H9 (cell line): ENCODE measurements at regions not wholly inside any gene's neighbourhood (a gene's known extent, or its start where the extent isn't known, plus 50 kb on each side); places are given as distances from the start of the nearest gene placed in this dataset.
"Not testable (repeated sequence)": the region's sequence is repeated elsewhere in the genome, so short reads cannot be mapped to it uniquely, and the experiment has no call there.

Experiments used
- DNase-seq: peaks from one replicate; pipeline ENCODE4 v3.0.0-alpha.2; 2017
- H2AFZ ChIP-seq: one replicate; pipeline ENCODE4 v1.6.1; 2013; ENCODE audit warnings: mild to moderate bottlenecking, low read length, control low read depth, moderate library complexity
- H2AK5ac ChIP-seq: 2 replicates; pipeline ENCODE4 v1.6.1; 2013; ENCODE audit warnings: low read length, control low read depth, mixed read lengths; ENCODE audit not compliant: insufficient read length
- H2BK120ac ChIP-seq: one replicate; pipeline ENCODE4 v1.6.1; 2013; ENCODE audit warnings: low read depth, mild to moderate bottlenecking, low read length, control low read depth, inconsistent platforms; ENCODE audit not compliant: poor library complexity, severe bottlenecking
- H2BK12ac ChIP-seq: 2 replicates; pipeline ENCODE4 v1.6.1; 2013; ENCODE audit warnings: low read length, control low read depth, mixed read lengths, low read depth; ENCODE audit not compliant: insufficient read length
- H2BK15ac ChIP-seq: 2 replicates; pipeline ENCODE4 v1.6.1; 2013; ENCODE audit warnings: low read depth, low read length, control low read depth
- H2BK20ac ChIP-seq: one replicate; pipeline ENCODE4 v1.6.1; 2013; ENCODE audit warnings: low read depth, mild to moderate bottlenecking, low read length, control low read depth, inconsistent platforms; ENCODE audit not compliant: poor library complexity, severe bottlenecking
- H2BK5ac ChIP-seq: 2 replicates; pipeline ENCODE4 v1.6.1; 2013; ENCODE audit warnings: low read length, control low read depth, mixed read lengths; ENCODE audit not compliant: insufficient read length
- H3K14ac ChIP-seq: 2 replicates; pipeline ENCODE4 v1.6.1; 2013; ENCODE audit warnings: low read length, control low read depth; ENCODE audit not compliant: insufficient read depth
- H3K18ac ChIP-seq: 2 replicates; pipeline ENCODE4 v1.6.1; 2013; ENCODE audit warnings: low read depth, mild to moderate bottlenecking, mixed read lengths, low read length, control low read depth; ENCODE audit not compliant: insufficient read length
- H3K23ac ChIP-seq: 2 replicates; pipeline ENCODE4 v1.6.1; 2013; ENCODE audit warnings: low read length, control low read depth, mixed read lengths, low read depth; ENCODE audit not compliant: insufficient read length
- H3K23me2 ChIP-seq: 2 replicates; pipeline ENCODE4 v1.6.1; 2013; ENCODE audit warnings: low read depth, mild to moderate bottlenecking, mixed read lengths, low read length, control low read depth; ENCODE audit not compliant: insufficient read length, poor library complexity, severe bottlenecking
- H3K27ac ChIP-seq: 2 replicates; pipeline ENCODE4 v1.5.1; 2013; ENCODE audit warnings: low read length, control low read depth, mixed read lengths, low read depth; ENCODE audit not compliant: insufficient read length
- H3K27me3 ChIP-seq: 2 replicates; pipeline ENCODE4 v1.6.1; 2013; ENCODE audit warnings: low read length, control low read depth, inconsistent platforms; ENCODE audit not compliant: insufficient read depth
- H3K4ac ChIP-seq: 2 replicates; pipeline ENCODE4 v1.6.1; 2013; ENCODE audit warnings: low read depth, mild to moderate bottlenecking, control low read depth, inconsistent platforms, low read length, moderate library complexity
- H3K4me1 ChIP-seq: 2 replicates; pipeline ENCODE4 v1.6.1; 2013; ENCODE audit warnings: low read length, control low read depth, inconsistent platforms; ENCODE audit not compliant: insufficient read depth
- H3K4me2 ChIP-seq: 2 replicates; pipeline ENCODE4 v1.6.1; 2013; ENCODE audit warnings: low read length, control low read depth, mixed read lengths; ENCODE audit not compliant: insufficient read length, insufficient read depth
- H3K56ac ChIP-seq: 2 replicates; pipeline ENCODE4 v1.6.1; 2013; ENCODE audit warnings: low read depth, mild to moderate bottlenecking, mixed read lengths, low read length, control low read depth; ENCODE audit not compliant: insufficient read length
- H3K79me1 ChIP-seq: 2 replicates; pipeline ENCODE4 v1.6.1; 2013; ENCODE audit warnings: low read depth, mild to moderate bottlenecking, moderate library complexity, low read length, control low read depth, inconsistent platforms; ENCODE audit not compliant: insufficient read depth, poor library complexity, severe bottlenecking
- H3K79me2 ChIP-seq: 2 replicates; pipeline ENCODE4 v1.6.1; 2013; ENCODE audit warnings: low read length, control low read depth, inconsistent platforms; ENCODE audit not compliant: insufficient read depth
- H3K9ac ChIP-seq: 2 replicates; pipeline ENCODE4 v1.6.1; 2013; ENCODE audit warnings: low read length, control low read depth, mixed read lengths; ENCODE audit not compliant: insufficient read length; ENCODE audit errors: extremely low read depth
- H3K9me3 ChIP-seq: one replicate; pipeline ENCODE4 v1.6.1; 2013; ENCODE audit warnings: low read depth, low read length, inconsistent platforms; ENCODE audit not compliant: control insufficient read depth
- H3T11ph ChIP-seq: one replicate; pipeline ENCODE4 v1.6.1; 2013; ENCODE audit warnings: mild to moderate bottlenecking, low read length, control low read depth, inconsistent platforms
- H4K20me1 ChIP-seq: one replicate; pipeline ENCODE4 v1.6.1; 2013; ENCODE audit not compliant: control insufficient read depth, insufficient read length, insufficient read depth
- H4K5ac ChIP-seq: 2 replicates; pipeline ENCODE4 v1.6.1; 2013; ENCODE audit warnings: low read depth, mild to moderate bottlenecking, mixed read lengths, low read length, control low read depth; ENCODE audit not compliant: insufficient read length
- H4K8ac ChIP-seq: replicated peaks from 2 replicates; pipeline ENCODE4 v1.6.1; 2013; ENCODE audit warnings: low read length, control low read depth, mixed read lengths, low read depth; ENCODE audit not compliant: insufficient read length
- H4K91ac ChIP-seq: 2 replicates; pipeline ENCODE4 v1.6.1; 2013; ENCODE audit warnings: low read depth, mild to moderate bottlenecking, moderate library complexity, mixed read lengths, low read length, control low read depth; ENCODE audit not compliant: insufficient read length
- H3K27ac Mint-ChIP-seq, 3 experiments: 2 replicates in 2 of 3; 3 replicates in 1 of 3; pipeline ENCODE4 v1.8.0; 2020 to 2021; ENCODE audit warnings: mixed read lengths in 3 of 3, mild to moderate bottlenecking in 1 of 3, moderate library complexity in 1 of 3
- H3K27me3 Mint-ChIP-seq: 2 replicates; pipeline ENCODE4 v1.8.0; 2021; ENCODE audit warnings: low read depth, mild to moderate bottlenecking, moderate library complexity, mixed read lengths
- H3K36me3 Mint-ChIP-seq, 3 experiments: 2 replicates in 2 of 3; 3 replicates in 1 of 3; pipeline ENCODE4 v1.8.0; 2020 to 2021; ENCODE audit warnings: low read depth in 3 of 3, mixed read lengths in 3 of 3; ENCODE audit not compliant: insufficient read depth in 1 of 3
- H3K4me1 Mint-ChIP-seq, 2 experiments: 2 replicates each; pipeline ENCODE4 v1.8.0; 2020; ENCODE audit warnings: mixed read lengths in 2 of 2
- H3K4me3 Mint-ChIP-seq, 2 experiments: 2 replicates in 1 of 2; 3 replicates in 1 of 2; pipeline ENCODE4 v1.8.0; 2020 to 2021; ENCODE audit warnings: mild to moderate bottlenecking in 2 of 2, mixed read lengths in 2 of 2, moderate library complexity in 1 of 2
- H3K9me3 Mint-ChIP-seq, 2 experiments: 2 replicates in 1 of 2; 3 replicates in 1 of 2; pipeline ENCODE4 v1.8.0; 2020; ENCODE audit warnings: mild to moderate bottlenecking in 2 of 2, mixed read lengths in 2 of 2, moderate library complexity in 1 of 2
- WGBS: extraction: QIAGEN DNeasy Blood & Tissue Kit; methylation state at CpG from one replicate; pipeline ENCODE4 v1.1.7; 2013; ENCODE audit warnings: missing lambda C conversion rate, low lambda C conversion rate, mixed read lengths; ENCODE audit not compliant: insufficient read length; ENCODE audit errors: extremely low coverage; 5-methylcytosine and 5-hydroxymethylcytosine counted together

DNA sequence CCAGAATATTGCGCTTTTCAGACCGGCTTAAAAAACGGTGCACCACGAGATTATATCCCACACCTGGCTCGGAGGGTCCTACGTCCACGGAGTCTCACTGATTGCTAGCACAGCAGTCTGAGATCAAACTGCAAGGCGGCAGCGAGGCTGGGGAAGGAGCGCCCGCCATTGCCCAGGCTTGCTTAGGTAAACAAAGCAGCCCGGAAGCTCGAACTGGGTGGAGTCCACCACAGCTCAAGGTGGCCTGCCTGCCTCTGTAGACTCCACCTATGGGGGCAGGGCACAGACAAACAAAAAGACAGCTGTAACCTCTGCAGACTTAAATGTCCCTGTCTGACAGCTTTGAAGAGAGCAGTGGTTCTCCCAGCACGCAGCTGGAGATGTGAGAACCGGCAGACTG lies 344.7 kb downstream of the RAP2B start:
- H3K14ac ChIP-seq, H3K4ac ChIP-seq, H3K9me3 Mint-ChIP-seq, H2AK5ac ChIP-seq, H4K8ac ChIP-seq, H3K36me3 Mint-ChIP-seq, H3K27me3 ChIP-seq, H3K23ac ChIP-seq, H3K27me3 Mint-ChIP-seq, H3K4me2 ChIP-seq, H2BK12ac ChIP-seq, H3K27ac ChIP-seq, H3K18ac ChIP-seq, H3K9me3 ChIP-seq, H2BK5ac ChIP-seq, H2BK20ac ChIP-seq, H3K4me1 ChIP-seq, H3K27ac Mint-ChIP-seq, H4K5ac ChIP-seq, H2BK15ac ChIP-seq, H4K91ac ChIP-seq, H3T11ph ChIP-seq, H3K23me2 ChIP-seq, H3K79me2 ChIP-seq, DNase-seq, H3K79me1 ChIP-seq, H4K20me1 ChIP-seq, H2BK120ac ChIP-seq, H3K56ac ChIP-seq, H3K9ac ChIP-seq, H2AFZ ChIP-seq, H3K4me3 Mint-ChIP-seq, H3K4me1 Mint-ChIP-seq: not testable (repeated sequence)
- no CpG with 5 or more reads among the region's 15 CpGs for WGBS
